GM06990 (cell line): ENCODE measurements at regions not wholly inside any gene's neighbourhood (a gene's known extent, or its start where the extent isn't known, plus 50 kb on each side); places are given as distances from the start of the nearest gene placed in this dataset.

Experiments used
- DNase-seq: peaks from one replicate; pipeline ENCODE4 v3.0.0-alpha.2; 2011; ENCODE audit not compliant: insufficient read length; ENCODE audit errors: extremely low read depth
- H3K27me3 ChIP-seq: replicated peaks from 2 replicates; pipeline ENCODE4 v1.6.0; 2011; ENCODE audit warnings: low read length; ENCODE audit not compliant: control insufficient read depth, insufficient read depth
- H3K36me3 ChIP-seq: 2 replicates; pipeline ENCODE4 v1.5.1; 2011; ENCODE audit warnings: low read length; ENCODE audit not compliant: control insufficient read depth, insufficient read depth
- H3K4me3 ChIP-seq: replicated peaks from 2 replicates; pipeline ENCODE4 v1.5.1; 2011; ENCODE audit warnings: low read depth, mild to moderate bottlenecking, control low read depth, low read length
- CTCF ChIP-seq: IDR thresholded peaks from 2 replicates; pipeline ENCODE4 v1.5.1; 2011; ENCODE audit warnings: low read length, control low read depth, mild to moderate bottlenecking, inconsistent platforms; ENCODE audit not compliant: insufficient read depth, poor library complexity, severe bottlenecking

GRCh38 chr17:73723317-73723716, 79.1 kb upstream of the SDK2 start:
- Histone ChIP-seq H3K27me3 (no peaks in the 10 kb centered on the region; the same call in 1 of the 2 replicates), H3K4me3 (no peak overlapping the region), H3K36me3 (no peaks in the 10 kb centered on the region)
- no peak for DNase-seq
- no peak for TF ChIP-seq CTCF

- H3K4me3 ChIP-seq, result no peak overlapping the region
- DNase-seq, result no peak
- H3K27me3 ChIP-seq, result no peaks in the 10 kb centered on the region; the same call in 1 of the 2 replicates
- TF ChIP-seq CTCF, result no peak
- no peaks in the 10 kb centered on the region for H3K36me3 ChIP-seq
Measured at GRCh38 chr17:73724341-73724740, 80.1 kb upstream of the SDK2 start.

- Histone ChIP-seq H3K4me3 (no peak overlapping the region), H3K27me3 (no peaks in the 10 kb centered on the region; the same call in 1 of the 2 replicates), H3K36me3 (no peaks in the 10 kb centered on the region)
- TF ChIP-seq CTCF, result no peak
- DNase-seq, result no peak
Measured at GRCh38 chr17:73724990-73725389, 80.7 kb upstream of the SDK2 start.

- Histone ChIP-seq H3K4me3 (no peak overlapping the region), H3K36me3 (no peaks in the 10 kb centered on the region), H3K27me3 (no peaks in the 10 kb centered on the region; the same call in 1 of the 2 replicates)
- no peak for TF ChIP-seq CTCF
- no peak for DNase-seq
Measured at GRCh38 chr17:73725794-73726515, 81.7 kb upstream of the SDK2 start.

GRCh38 chr17:73727941-73728340, 83.7 kb upstream of the SDK2 start:
- DNase-seq, result no peak
- Histone ChIP-seq H3K36me3 (no peaks in the 10 kb centered on the region), H3K4me3 (no peak overlapping the region), H3K27me3 (no peaks in the 10 kb centered on the region; the same call in 1 of the 2 replicates)
- no peak for TF ChIP-seq CTCF
